GM18870 (cell line): ENCODE measurements at regions not wholly inside any gene's neighbourhood (a gene's known extent, or its start where the extent isn't known, plus 50 kb on each side); places are given as distances from the start of the nearest gene placed in this dataset.

ENCODE experiments used
- ATAC-seq: cut with Tn5 transposase; IDR thresholded peaks from one replicate; pipeline ENCODE4 v1.9.1; 2021; ENCODE audit warnings: moderate library complexity; ENCODE audit not compliant: unreplicated experiment

GRCh38 chr2:235168174-235168979 is 216.6 kb downstream of the SH3BP4 start:
- ATAC-seq, result no peak

GRCh38 chr2:235170016-235170415 is 218.2 kb downstream of the SH3BP4 start:
- no peak for ATAC-seq

- no peak for ATAC-seq
Observed at GRCh38 chr2:235170536-235171521, 219.0 kb downstream of the SH3BP4 start.

- no peak for ATAC-seq
Observed at GRCh38 chr2:235171550-235172031, 219.8 kb downstream of the SH3BP4 start.

GRCh38 chr2:235180642-235181041 is 228.8 kb downstream of the SH3BP4 start:
- no peak for ATAC-seq

GRCh38 chr2:235183786-235184185 is 232.0 kb downstream of the SH3BP4 start:
- ATAC-seq, result no peak

- no peak for ATAC-seq
Observed at GRCh38 chr2:235187806-235188205, 236.0 kb downstream of the SH3BP4 start.

GRCh38 chr2:235191486-235191885 is 239.7 kb downstream of the SH3BP4 start:
- no peak for ATAC-seq

- ATAC-seq, result no peak
Observed at GRCh38 chr2:235191978-235192377, 240.2 kb downstream of the SH3BP4 start.

- ATAC-seq, result no peak
Observed at GRCh38 chr2:235194351-235194750, 242.5 kb downstream of the SH3BP4 start.

GRCh38 chr2:235194836-235195235 is 243.0 kb downstream of the SH3BP4 start:
- ATAC-seq, result no peak

- ATAC-seq, result no peak
Observed at GRCh38 chr2:235195921-235196320, 244.1 kb downstream of the SH3BP4 start.

GRCh38 chr2:235199128-235199527 is 247.3 kb downstream of the SH3BP4 start:
- no peak for ATAC-seq

- ATAC-seq, result no peak
Observed at GRCh38 chr2:235200216-235200615, 248.4 kb downstream of the SH3BP4 start.

- ATAC-seq, result no peak
Observed at GRCh38 chr2:235201756-235202155, 249.9 kb downstream of the SH3BP4 start.

- no peak for ATAC-seq
Observed at GRCh38 chr2:235204948-235205347, 253.1 kb downstream of the SH3BP4 start.

- no peak for ATAC-seq
Observed at GRCh38 chr2:235206399-235206798, 254.6 kb downstream of the SH3BP4 start.

- peak; percentile 86 for ATAC-seq
Observed at GRCh38 chr2:235206980-235207579, 255.3 kb downstream of the SH3BP4 start.

GRCh38 chr2:235211056-235211455 is 259.2 kb downstream of the SH3BP4 start:
- ATAC-seq, result no peak

GRCh38 chr2:235212501-235213158 is 260.8 kb downstream of the SH3BP4 start:
- no peak for ATAC-seq

- no peak for ATAC-seq
Observed at GRCh38 chr2:235215248-235215647, 263.4 kb downstream of the SH3BP4 start.
